BE2C (cell line): ENCODE measurements at regions not wholly inside any gene's neighbourhood (a gene's known extent, or its start where the extent isn't known, plus 50 kb on each side); places are given as distances from the start of the nearest gene placed in this dataset.

Source experiments
- DNase-seq: peaks from one replicate; pipeline ENCODE4 v3.0.0-alpha.2; 2020
- H3K27me3 ChIP-seq: fragments of 250-450 bp; sonication (Bioruptor Pico); 2 replicates; pipeline ENCODE4 v1.5.1; 2020; ENCODE audit warnings: mild to moderate bottlenecking
- H3K36me3 ChIP-seq: fragments of 250-450 bp; sonication (Bioruptor Pico); 2 replicates; pipeline ENCODE4 v1.5.1; 2020; ENCODE audit warnings: mild to moderate bottlenecking
- H3K4me1 ChIP-seq: fragments of 250-450 bp; sonication (Bioruptor Pico); 2 replicates; pipeline ENCODE4 v1.5.1; 2020
- H3K4me3 ChIP-seq: 2 replicates; pipeline ENCODE4 v1.5.1; 2011; ENCODE audit warnings: low read depth, low read length
- H3K9me3 ChIP-seq: fragments of 250-450 bp; sonication (Bioruptor Pico); 2 replicates; pipeline ENCODE4 v1.5.1; 2020
- CTCF ChIP-seq: IDR thresholded peaks from 2 replicates; pipeline ENCODE4 v1.5.1; 2012; ENCODE audit warnings: mild to moderate bottlenecking, low read depth, low read length

- no peaks in the 10 kb centered on the region for H3K36me3 ChIP-seq
- no peak overlapping the region for H3K4me3 ChIP-seq
- no peak for DNase-seq
- no peak for TF ChIP-seq CTCF
- H3K4me1 ChIP-seq: no peaks in the 10 kb centered on the region
- no peaks in the 10 kb centered on the region; the same call in 1 of the 2 replicates for H3K9me3 ChIP-seq
- no peaks in the 10 kb centered on the region for H3K27me3 ChIP-seq
Observed at GRCh38 chr17:69802045-69802740, 272.8 kb upstream of the KCNJ16 start.

GRCh38 chr17:69809331-69809730 is 265.7 kb upstream of the KCNJ16 start:
- DNase-seq: no peak
- no peaks in the 10 kb centered on the region for H3K9me3 ChIP-seq
- H3K4me1 ChIP-seq: no peaks in the 10 kb centered on the region
- no peak for TF ChIP-seq CTCF
- H3K4me3 ChIP-seq: no peak overlapping the region
- no peaks in the 10 kb centered on the region for H3K36me3 ChIP-seq
- no peaks in the 10 kb centered on the region for H3K27me3 ChIP-seq

GRCh38 chr17:69810326-69810965 is 264.6 kb upstream of the KCNJ16 start:
- Histone ChIP-seq H3K9me3 (no peaks in the 10 kb centered on the region), H3K4me1 (no peaks in the 10 kb centered on the region), H3K4me3 (no peak overlapping the region), H3K36me3 (no peaks in the 10 kb centered on the region), H3K27me3 (no peaks in the 10 kb centered on the region)
- no peak for TF ChIP-seq CTCF
- DNase-seq: no peak

- H3K4me3 ChIP-seq: no peak overlapping the region
- TF ChIP-seq CTCF: no peak
- H3K36me3 ChIP-seq: no peaks in the 10 kb centered on the region
- H3K27me3 ChIP-seq: no peaks in the 10 kb centered on the region
- no peaks in the 10 kb centered on the region for H3K9me3 ChIP-seq
- no peak for DNase-seq
- no peaks in the 10 kb centered on the region for H3K4me1 ChIP-seq
Observed at GRCh38 chr17:69812240-69812837, 262.7 kb upstream of the KCNJ16 start.

GRCh38 chr17:69814031-69814430 is 261.0 kb upstream of the KCNJ16 start:
- Histone ChIP-seq H3K27me3 (no peaks in the 10 kb centered on the region), H3K9me3 (no peaks in the 10 kb centered on the region), H3K4me1 (no peaks in the 10 kb centered on the region), H3K36me3 (no peaks in the 10 kb centered on the region), H3K4me3 (no peak overlapping the region)
- TF ChIP-seq CTCF: no peak
- no peak for DNase-seq

- Histone ChIP-seq H3K4me3 (no peak overlapping the region), H3K27me3 (no peaks in the 10 kb centered on the region), H3K9me3 (no peaks in the 10 kb centered on the region), H3K36me3 (no peaks in the 10 kb centered on the region), H3K4me1 (no peaks in the 10 kb centered on the region)
- no peak for DNase-seq
- no peak for TF ChIP-seq CTCF
Observed at GRCh38 chr17:69815406-69815805, 259.6 kb upstream of the KCNJ16 start.
